BLaER1 (cell line): ENCODE measurements at regions not wholly inside any gene's neighbourhood (a gene's known extent, or its start where the extent isn't known, plus 50 kb on each side); places are given as distances from the start of the nearest gene placed in this dataset.

ENCODE experiments used
- H3K27ac ChIP-seq: shearing (Covaris generic); formaldehyde crosslinking; 2 replicates; pipeline ENCODE4 v1.8.1; 2022
- H3K27me3 ChIP-seq: shearing (Covaris generic); formaldehyde crosslinking; 2 replicates; pipeline ENCODE4 v1.8.1; 2022
- H3K36me3 ChIP-seq: shearing (Covaris generic); formaldehyde crosslinking; 2 replicates; pipeline ENCODE4 v1.8.1; 2022
- H3K4me1 ChIP-seq: shearing (Covaris generic); formaldehyde crosslinking; 2 replicates; pipeline ENCODE4 v1.8.1; 2022
- H3K4me2 ChIP-seq: shearing (Covaris generic); formaldehyde crosslinking; 2 replicates; pipeline ENCODE4 v1.8.1; 2022
- H3K4me3 ChIP-seq: shearing (Covaris generic); formaldehyde crosslinking; 2 replicates; pipeline ENCODE4 v1.8.1; 2022
- H3K9ac ChIP-seq: shearing (Covaris generic); formaldehyde crosslinking; 2 replicates; pipeline ENCODE4 v1.8.1; 2022
- H3K9me3 ChIP-seq: shearing (Covaris generic); formaldehyde crosslinking; 2 replicates; pipeline ENCODE4 v1.8.1; 2022
- H4K20me1 ChIP-seq: shearing (Covaris generic); formaldehyde crosslinking; 2 replicates; pipeline ENCODE4 v1.8.1; 2022
- Cebpa-rat ChIP-seq: shearing (Covaris generic); IDR thresholded peaks from 2 replicates; pipeline ENCODE4 v1.8.1; 2022

GRCh38 chr6:165743366-165743898, 80.4 kb upstream of the PDE10A start:
- Histone ChIP-seq H3K4me2 (no peak overlapping the region), H3K27me3 (no peaks in the 10 kb centered on the region), H3K9me3 (no peaks in the 10 kb centered on the region), H3K4me1 (no peaks in the 10 kb centered on the region), H4K20me1 (no peaks in the 10 kb centered on the region), H3K27ac (no peak overlapping the region), H3K36me3 (no peaks in the 10 kb centered on the region), H3K9ac (no peak overlapping the region), H3K4me3 (no peak overlapping the region)
- TF ChIP-seq Cebpa-rat, result no peak

GRCh38 chr6:165742047-165742446, 79.0 kb upstream of the PDE10A start:
- H4K20me1 ChIP-seq, result no peaks in the 10 kb centered on the region
- TF ChIP-seq Cebpa-rat, result no peak
- H3K27me3 ChIP-seq, result no peaks in the 10 kb centered on the region

GRCh38 chr6:165737396-165737795, 74.4 kb upstream of the PDE10A start:
- Histone ChIP-seq H3K36me3 (no peaks in the 10 kb centered on the region), H3K27me3 (no peaks in the 10 kb centered on the region), H3K4me3 (no peak overlapping the region), H3K9me3 (peaks cover 4% of the 10 kb centered on the region; the same call in 1 of the 2 replicates), H4K20me1 (no peaks in the 10 kb centered on the region), H3K27ac (no peak overlapping the region), H3K4me2 (no peak overlapping the region), H3K9ac (no peak overlapping the region), H3K4me1 (no peaks in the 10 kb centered on the region)
- TF ChIP-seq Cebpa-rat, result no peak

More at GRCh38 chr6:165742047-165742446, 79.0 kb upstream of the PDE10A start:
- no peaks in the 10 kb centered on the region for H3K36me3 ChIP-seq
- H3K9me3 ChIP-seq, result peaks cover 4% of the 10 kb centered on the region; the same call in 1 of the 2 replicates
- no peak overlapping the region for H3K9ac ChIP-seq
- H3K4me2 ChIP-seq, result no peak overlapping the region
- H3K4me1 ChIP-seq, result no peaks in the 10 kb centered on the region
- no peak overlapping the region for H3K4me3 ChIP-seq
- no peak overlapping the region for H3K27ac ChIP-seq

- H3K4me3 ChIP-seq, result no peak overlapping the region
- no peaks in the 10 kb centered on the region for H4K20me1 ChIP-seq
- H3K4me1 ChIP-seq, result no peaks in the 10 kb centered on the region
- no peaks in the 10 kb centered on the region for H3K36me3 ChIP-seq
- peaks cover 4% of the 10 kb centered on the region; the same call in 1 of the 2 replicates for H3K9me3 ChIP-seq
- H3K4me2 ChIP-seq, result no peak overlapping the region
- H3K27me3 ChIP-seq, result no peaks in the 10 kb centered on the region
- no peak overlapping the region for H3K9ac ChIP-seq
- no peak for TF ChIP-seq Cebpa-rat
- H3K27ac ChIP-seq, result no peak overlapping the region
These were observed 72.0 kb upstream of the PDE10A start for GRCh38 chr6:165735065-165735464.

GRCh38 chr6:165733489-165733791, 70.4 kb upstream of the PDE10A start:
- H4K20me1 ChIP-seq, result no peaks in the 10 kb centered on the region
- no peaks in the 10 kb centered on the region for H3K4me1 ChIP-seq
- no peak overlapping the region for H3K9ac ChIP-seq
- no peak for TF ChIP-seq Cebpa-rat
- no peak overlapping the region for H3K27ac ChIP-seq
- H3K9me3 ChIP-seq, result peaks cover 4% of the 10 kb centered on the region; the same call in 1 of the 2 replicates
- no peaks in the 10 kb centered on the region for H3K27me3 ChIP-seq
- no peak overlapping the region for H3K4me3 ChIP-seq
- no peaks in the 10 kb centered on the region for H3K36me3 ChIP-seq
- H3K4me2 ChIP-seq, result no peak overlapping the region

GRCh38 chr6:165732696-165733488, 69.9 kb upstream of the PDE10A start:
- H3K27ac ChIP-seq, result no peak overlapping the region
- H3K4me1 ChIP-seq, result no peaks in the 10 kb centered on the region
- no peaks in the 10 kb centered on the region for H3K36me3 ChIP-seq
- no peak for TF ChIP-seq Cebpa-rat
- H3K4me2 ChIP-seq, result no peak overlapping the region
- no peaks in the 10 kb centered on the region for H3K27me3 ChIP-seq
- H3K9me3 ChIP-seq, result peaks cover 4% of the 10 kb centered on the region; the same call in 1 of the 2 replicates
- H4K20me1 ChIP-seq, result no peaks in the 10 kb centered on the region
- H3K4me3 ChIP-seq, result no peak overlapping the region
- no peak overlapping the region for H3K9ac ChIP-seq

GRCh38 chr6:165729307-165729936, 66.4 kb upstream of the PDE10A start:
- no peaks in the 10 kb centered on the region for H4K20me1 ChIP-seq
- no peak overlapping the region for H3K27ac ChIP-seq
- H3K4me3 ChIP-seq, result no peak overlapping the region
- no peaks in the 10 kb centered on the region for H3K27me3 ChIP-seq
- no peaks in the 10 kb centered on the region for H3K36me3 ChIP-seq
- no peak for TF ChIP-seq Cebpa-rat
- H3K4me2 ChIP-seq, result no peak overlapping the region
- H3K4me1 ChIP-seq, result no peaks in the 10 kb centered on the region; the same call in 1 of the 2 replicates
- H3K9ac ChIP-seq, result no peak overlapping the region
- H3K9me3 ChIP-seq, result no peaks in the 10 kb centered on the region

- Histone ChIP-seq H3K27ac (no peak overlapping the region), H3K4me1 (no peaks in the 10 kb centered on the region; the same call in 1 of the 2 replicates), H3K4me3 (no peak overlapping the region), H3K9ac (no peak overlapping the region), H3K36me3 (no peaks in the 10 kb centered on the region), H4K20me1 (no peaks in the 10 kb centered on the region), H3K9me3 (no peaks in the 10 kb centered on the region), H3K27me3 (no peaks in the 10 kb centered on the region), H3K4me2 (no peak overlapping the region)
- no peak for TF ChIP-seq Cebpa-rat
These were observed 65.2 kb upstream of the PDE10A start for GRCh38 chr6:165728216-165728615.

- no peaks in the 10 kb centered on the region for H3K27me3 ChIP-seq
- no peak for TF ChIP-seq Cebpa-rat
- H3K4me2 ChIP-seq, result no peak overlapping the region
These were observed 63.9 kb upstream of the PDE10A start for GRCh38 chr6:165726965-165727381.

GRCh38 chr6:165726290-165726875, 63.3 kb upstream of the PDE10A start:
- no peak overlapping the region for H3K4me3 ChIP-seq
- TF ChIP-seq Cebpa-rat, result no peak
- no peaks in the 10 kb centered on the region for H4K20me1 ChIP-seq
- H3K4me2 ChIP-seq, result no peak overlapping the region
- H3K36me3 ChIP-seq, result no peaks in the 10 kb centered on the region
- H3K9me3 ChIP-seq, result no peaks in the 10 kb centered on the region
- no peak overlapping the region for H3K27ac ChIP-seq
- no peaks in the 10 kb centered on the region for H3K27me3 ChIP-seq
- H3K4me1 ChIP-seq, result no peaks in the 10 kb centered on the region; the same call in 1 of the 2 replicates
- H3K9ac ChIP-seq, result no peak overlapping the region

More at GRCh38 chr6:165726965-165727381, 63.9 kb upstream of the PDE10A start:
- no peaks in the 10 kb centered on the region for H3K9me3 ChIP-seq
- no peak overlapping the region for H3K9ac ChIP-seq
- H3K36me3 ChIP-seq, result no peaks in the 10 kb centered on the region
- no peaks in the 10 kb centered on the region for H4K20me1 ChIP-seq
- no peaks in the 10 kb centered on the region; the same call in 1 of the 2 replicates for H3K4me1 ChIP-seq
- no peak overlapping the region for H3K27ac ChIP-seq
- no peak overlapping the region for H3K4me3 ChIP-seq
